Bronchial epithelial cell (primary cell): ENCODE measurements at regions not wholly inside any gene's neighbourhood (a gene's known extent, or its start where the extent isn't known, plus 50 kb on each side); places are given as distances from the start of the nearest gene placed in this dataset.

Source experiments
- DNase-seq: peaks from one replicate; pipeline ENCODE4 v3.0.0-alpha.2; 2010; ENCODE audit warnings: low read depth
- FAIRE-seq: peaks from 2 replicates; lab custom pipeline; 2011; peaks lifted over from hg19 to GRCh38; lab: Jason Lieb, UNC
- H3K27me3 ChIP-seq: 2 replicates; pipeline ENCODE4 v1.5.1; 2011; ENCODE audit warnings: low read length; ENCODE audit not compliant: control insufficient read depth, insufficient read depth
- H3K36me3 ChIP-seq: 2 replicates; pipeline ENCODE4 v1.5.1; 2011; ENCODE audit warnings: low read length; ENCODE audit not compliant: control insufficient read depth, insufficient read depth
- H3K4me3 ChIP-seq: 2 replicates; pipeline ENCODE4 v1.5.1; 2011; ENCODE audit warnings: mild to moderate bottlenecking, low read depth, low read length, control low read depth
- TF ChIP-seq, protein P1 (sequence below): IDR thresholded peaks from 2 replicates; pipeline ENCODE4 v1.5.1; 2011; ENCODE audit warnings: mild to moderate bottlenecking, moderate library complexity, low read length, control low read depth, inconsistent platforms; ENCODE audit not compliant: insufficient read depth, severe bottlenecking

- DNase-seq (no peak), FAIRE-seq (no peak)
- H3K4me3 ChIP-seq: no peak overlapping the region
- TF ChIP-seq, protein P1, sequence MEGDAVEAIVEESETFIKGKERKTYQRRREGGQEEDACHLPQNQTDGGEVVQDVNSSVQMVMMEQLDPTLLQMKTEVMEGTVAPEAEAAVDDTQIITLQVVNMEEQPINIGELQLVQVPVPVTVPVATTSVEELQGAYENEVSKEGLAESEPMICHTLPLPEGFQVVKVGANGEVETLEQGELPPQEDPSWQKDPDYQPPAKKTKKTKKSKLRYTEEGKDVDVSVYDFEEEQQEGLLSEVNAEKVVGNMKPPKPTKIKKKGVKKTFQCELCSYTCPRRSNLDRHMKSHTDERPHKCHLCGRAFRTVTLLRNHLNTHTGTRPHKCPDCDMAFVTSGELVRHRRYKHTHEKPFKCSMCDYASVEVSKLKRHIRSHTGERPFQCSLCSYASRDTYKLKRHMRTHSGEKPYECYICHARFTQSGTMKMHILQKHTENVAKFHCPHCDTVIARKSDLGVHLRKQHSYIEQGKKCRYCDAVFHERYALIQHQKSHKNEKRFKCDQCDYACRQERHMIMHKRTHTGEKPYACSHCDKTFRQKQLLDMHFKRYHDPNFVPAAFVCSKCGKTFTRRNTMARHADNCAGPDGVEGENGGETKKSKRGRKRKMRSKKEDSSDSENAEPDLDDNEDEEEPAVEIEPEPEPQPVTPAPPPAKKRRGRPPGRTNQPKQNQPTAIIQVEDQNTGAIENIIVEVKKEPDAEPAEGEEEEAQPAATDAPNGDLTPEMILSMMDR: no peak
- no peaks in the 10 kb centered on the region for H3K36me3 ChIP-seq
- H3K27me3 ChIP-seq: no peaks in the 10 kb centered on the region
Observed at GRCh38 chr1:30043256-30043655, 680.1 kb downstream of the MATN1 start.

GRCh38 chr1:30042438-30043147 is 680.8 kb downstream of the MATN1 start:
- DNase-seq (no peak), FAIRE-seq (no peak)
- Histone ChIP-seq H3K36me3 (no peaks in the 10 kb centered on the region), H3K4me3 (no peak overlapping the region), H3K27me3 (no peaks in the 10 kb centered on the region)
- TF ChIP-seq, protein P1: no peak

DNA sequence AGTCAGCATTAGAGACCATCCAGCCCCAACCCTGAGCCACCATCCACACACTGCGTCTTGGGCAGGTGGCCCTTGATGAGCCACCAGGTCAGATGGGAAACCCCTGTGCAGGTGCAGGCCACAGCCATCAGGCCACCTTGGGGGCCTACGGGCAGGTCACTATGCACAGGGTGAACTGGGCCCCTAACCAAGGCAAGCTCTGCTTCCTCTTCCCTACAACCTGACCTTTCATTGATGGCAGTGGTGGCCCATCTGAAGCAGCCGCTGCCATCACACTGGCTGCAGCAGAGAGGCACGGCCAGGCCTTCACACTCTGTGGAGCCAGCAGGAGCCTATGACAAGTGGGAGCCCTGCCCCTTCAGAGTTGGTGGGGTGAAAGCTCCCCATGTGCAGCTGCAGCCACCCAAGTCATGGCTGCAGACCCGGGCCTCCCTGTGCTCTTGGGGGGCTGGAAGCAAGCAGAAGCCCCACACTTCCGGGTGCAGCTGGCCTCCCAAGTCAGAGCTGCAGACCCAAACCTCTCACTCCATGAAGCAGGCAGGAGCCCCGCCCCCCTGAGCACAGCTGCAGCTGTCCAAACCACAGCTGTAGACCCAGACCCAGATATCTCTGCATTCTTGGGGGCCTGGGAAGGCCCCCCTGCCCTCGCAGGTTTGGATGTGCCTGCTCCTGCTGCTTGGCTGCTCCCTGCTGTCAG is 681.5 kb downstream of the MATN1 start:
- Histone ChIP-seq H3K4me3 (no peak overlapping the region), H3K27me3 (no peaks in the 10 kb centered on the region), H3K36me3 (no peaks in the 10 kb centered on the region)
- DNase-seq (no peak), FAIRE-seq (no peak)
- TF ChIP-seq, protein P1: no peak

DNA sequence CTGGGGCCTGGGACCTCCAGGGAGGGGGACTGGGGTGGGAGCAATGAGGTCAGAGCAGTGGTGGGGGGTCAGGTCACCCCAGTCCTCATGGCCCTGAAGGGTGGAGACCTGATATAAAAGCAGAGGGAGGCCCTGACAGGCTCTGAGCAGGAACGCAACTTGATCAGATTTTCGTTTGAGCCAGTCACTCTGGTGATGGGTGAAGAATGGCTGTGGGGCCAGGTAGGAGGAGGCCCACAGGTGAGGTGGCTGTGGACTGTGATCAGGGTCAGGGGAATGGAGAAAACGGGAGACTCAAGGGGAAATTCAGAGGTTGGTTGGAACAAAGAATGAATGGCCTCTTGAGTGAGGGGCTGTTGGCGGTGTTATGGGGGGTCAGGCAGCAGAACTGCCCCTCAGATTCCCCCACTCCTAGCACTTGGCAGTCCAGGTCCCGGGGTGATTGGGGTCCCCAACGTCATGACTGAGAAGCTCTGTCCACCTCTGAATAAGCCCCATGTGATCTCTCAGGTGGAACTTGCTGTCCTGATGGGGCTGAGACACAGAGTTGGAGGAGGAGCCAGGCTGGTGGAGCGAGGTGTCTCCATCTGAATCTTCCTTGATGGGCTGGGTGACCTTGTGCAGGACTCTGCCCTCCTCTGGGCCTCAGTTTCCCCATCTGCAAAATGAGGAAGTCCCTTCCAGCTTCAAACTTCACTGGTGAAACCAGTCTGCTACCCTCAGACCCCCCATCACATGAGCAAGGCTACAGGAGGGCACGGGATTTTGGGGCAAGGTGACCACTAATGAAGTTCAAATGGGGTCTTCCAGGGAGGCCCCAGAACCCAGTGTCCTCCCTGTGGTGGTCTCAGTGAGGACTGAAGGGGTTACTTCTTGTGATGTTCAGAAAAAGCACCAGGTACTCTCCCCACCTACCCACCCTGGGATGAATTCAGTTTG is 683.0 kb downstream of the MATN1 start:
- DNase-seq: no peak
- no peaks in the 10 kb centered on the region for H3K27me3 ChIP-seq
- no peak for FAIRE-seq
- no peak overlapping the region for H3K4me3 ChIP-seq
- no peaks in the 10 kb centered on the region for H3K36me3 ChIP-seq
- TF ChIP-seq, protein P1: no peak

DNA sequence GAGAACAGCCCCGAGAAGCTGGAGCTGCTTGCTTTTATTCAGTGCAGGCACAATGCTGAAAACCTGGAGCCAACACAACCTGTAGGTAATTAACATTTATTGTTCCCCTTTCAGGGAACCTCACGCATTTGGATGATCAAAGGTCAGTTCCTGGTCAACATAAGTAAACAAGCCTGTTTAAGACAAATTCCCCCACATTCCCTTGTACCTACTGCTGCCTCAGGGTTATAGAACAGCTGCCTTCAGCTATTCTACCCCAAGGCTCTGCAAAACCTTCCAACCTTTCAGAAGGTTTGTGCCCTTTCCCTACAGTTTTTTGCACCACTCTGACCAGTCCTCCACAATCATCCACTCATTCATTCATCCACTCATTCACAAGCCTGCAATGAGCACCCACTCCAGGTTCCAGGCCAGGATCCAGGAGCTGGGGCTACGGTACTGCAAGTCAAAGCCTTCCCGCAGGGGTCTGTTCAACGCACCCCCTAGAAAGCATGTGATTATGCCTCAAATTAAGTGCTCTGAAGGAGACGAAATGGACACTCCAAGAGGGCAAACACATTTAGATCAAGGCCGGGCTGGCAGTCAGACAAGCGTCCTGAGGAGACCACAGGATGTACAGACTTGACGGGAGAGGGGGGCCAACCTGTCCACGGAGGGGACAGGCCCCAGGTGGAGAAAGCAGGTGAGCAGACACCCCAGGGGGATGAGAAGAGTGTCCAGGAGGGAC is 683.9 kb downstream of the MATN1 start:
- TF ChIP-seq, protein P1: no peak
- no peak overlapping the region for H3K4me3 ChIP-seq
- FAIRE-seq (no peak), DNase-seq (no peak)
- H3K27me3 ChIP-seq: no peaks in the 10 kb centered on the region
- H3K36me3 ChIP-seq: no peaks in the 10 kb centered on the region
